Prostate gland (tissue), 2 donors: ENCODE measurements at regions not wholly inside any gene's neighbourhood (a gene's known extent, or its start where the extent isn't known, plus 50 kb on each side); places are given as distances from the start of the nearest gene placed in this dataset.

Experiments
- DNase-seq: peaks from one replicate; pipeline ENCODE4 v3.0.0-alpha.2; 2019; ENCODE audit warnings: low spot score
- H3K27ac ChIP-seq, 2 donors: fragments of 200-600 bp; sonication (generic); 2 replicates each; pipeline ENCODE4 v1.5.1; 2017 to 2019
- H3K27me3 ChIP-seq: fragments of 200-600 bp; sonication (generic); replicated peaks from 2 replicates; pipeline ENCODE4 v1.5.1; 2019; ENCODE audit not compliant: insufficient read depth
- H3K36me3 ChIP-seq, 2 donors: fragments of 200-600 bp; sonication (generic); 1 replicate in 1 of 2; 2 replicates in 1 of 2; pipeline versions ENCODE4 v1.5.1 to v1.8.1; 2017 to 2019
- H3K4me1 ChIP-seq: fragments of 200-600 bp; sonication (generic); replicated peaks from 2 replicates; pipeline ENCODE4 v1.5.1; 2019
- H3K4me3 ChIP-seq, 2 donors: fragments of 200-600 bp; sonication (generic); 2 replicates each; pipeline ENCODE4 v1.5.1; 2017 to 2019
- H3K9me3 ChIP-seq: fragments of 200-600 bp; sonication (generic); 2 replicates; pipeline ENCODE4 v1.5.1; 2017
- POLR2A ChIP-seq: fragments of 450-650 bp; IDR thresholded peaks from one replicate; pipeline ENCODE4 v1.6.1; 2016; ENCODE audit warnings: antibody characterized with exemption, mild to moderate bottlenecking
- POLR2AphosphoS5 ChIP-seq: sonication (generic); formaldehyde crosslinking; IDR thresholded peaks from one replicate; pipeline ENCODE4 v1.6.1; 2017; ENCODE audit warnings: antibody characterized with exemption
- WGBS: methylation state at CpG from one replicate; pipeline ENCODE4 v1.1.5; 2018; 5-methylcytosine and 5-hydroxymethylcytosine counted together
- intact Hi-C: fragments of 100-400 bp; cut with DNase I; formaldehyde crosslinking; loops from one replicate; pipeline ENCODE4 v1.14.2; 2022
- TF ChIP-seq, protein P1 (sequence below), 4 experiments: fragments of 200-600 bp in 2 of 4; fragments of 450-650 bp in 2 of 4; sonication (generic) in 2 of 4; IDR thresholded peaks; 1 replicate in 3 of 4; 2 replicates in 1 of 4; pipeline ENCODE4 v1.5.1; 2016 to 2019; ENCODE audit warnings: antibody characterized with exemption in 4 of 4, mild to moderate bottlenecking in 2 of 4, moderate library complexity in 2 of 4

DNA sequence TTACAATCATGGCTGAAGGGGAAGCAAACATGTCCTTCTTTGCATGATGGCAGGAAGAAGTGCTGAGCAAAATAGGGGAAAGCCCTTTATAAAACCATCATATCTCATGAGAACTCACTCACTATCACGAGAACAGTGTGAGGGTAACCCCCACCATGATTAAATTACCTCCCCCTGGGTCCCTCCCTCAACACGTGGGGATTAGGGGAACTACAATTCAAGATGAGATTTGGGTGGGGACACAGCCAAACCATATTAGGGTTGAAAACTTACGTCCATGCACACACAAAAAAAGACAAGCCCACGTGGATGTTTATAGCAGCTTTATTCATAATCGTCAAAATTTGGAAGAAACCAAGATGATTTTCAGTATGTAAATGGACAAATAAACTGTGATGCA is 72.3 kb downstream of the RPL22L1 start:
- TF ChIP-seq POLR2A (no peak), POLR2AphosphoS5 (no peak)
- TF ChIP-seq, protein P1, sequence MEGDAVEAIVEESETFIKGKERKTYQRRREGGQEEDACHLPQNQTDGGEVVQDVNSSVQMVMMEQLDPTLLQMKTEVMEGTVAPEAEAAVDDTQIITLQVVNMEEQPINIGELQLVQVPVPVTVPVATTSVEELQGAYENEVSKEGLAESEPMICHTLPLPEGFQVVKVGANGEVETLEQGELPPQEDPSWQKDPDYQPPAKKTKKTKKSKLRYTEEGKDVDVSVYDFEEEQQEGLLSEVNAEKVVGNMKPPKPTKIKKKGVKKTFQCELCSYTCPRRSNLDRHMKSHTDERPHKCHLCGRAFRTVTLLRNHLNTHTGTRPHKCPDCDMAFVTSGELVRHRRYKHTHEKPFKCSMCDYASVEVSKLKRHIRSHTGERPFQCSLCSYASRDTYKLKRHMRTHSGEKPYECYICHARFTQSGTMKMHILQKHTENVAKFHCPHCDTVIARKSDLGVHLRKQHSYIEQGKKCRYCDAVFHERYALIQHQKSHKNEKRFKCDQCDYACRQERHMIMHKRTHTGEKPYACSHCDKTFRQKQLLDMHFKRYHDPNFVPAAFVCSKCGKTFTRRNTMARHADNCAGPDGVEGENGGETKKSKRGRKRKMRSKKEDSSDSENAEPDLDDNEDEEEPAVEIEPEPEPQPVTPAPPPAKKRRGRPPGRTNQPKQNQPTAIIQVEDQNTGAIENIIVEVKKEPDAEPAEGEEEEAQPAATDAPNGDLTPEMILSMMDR (IDR thresholded peaks at IDR 0.05): no peak
- WGBS: 84% methylated on average over 5 of the region's 5 CpGs
- no peak for DNase-seq
- Histone ChIP-seq H3K4me1 (no peaks in the 10 kb centered on the region), H3K27me3 (no peaks in the 10 kb centered on the region), H3K36me3 (no peaks in the 10 kb centered on the region), H3K27ac (no peak overlapping the region), H3K4me3 (no peak overlapping the region), H3K9me3 (no peaks in the 10 kb centered on the region)
- intact Hi-C loops: no loop called here

DNA sequence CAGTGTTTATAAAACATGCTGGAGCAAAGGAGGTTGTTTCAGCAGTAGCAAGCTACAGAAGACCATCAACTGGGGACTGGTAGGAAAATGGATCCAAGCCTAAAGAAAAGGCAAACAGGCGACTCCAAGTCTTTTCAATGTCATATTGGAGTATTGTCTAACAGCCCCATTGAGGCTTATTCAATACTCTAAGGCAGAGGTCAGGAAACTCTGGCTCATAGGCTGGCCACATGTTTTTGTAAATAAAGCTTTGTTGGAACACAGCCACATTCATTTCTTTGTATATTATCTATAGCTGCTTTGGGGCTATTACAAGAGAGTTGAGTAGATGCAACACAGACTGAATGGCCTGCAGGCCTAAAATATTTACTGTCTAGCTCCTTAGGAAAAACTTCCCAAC is 77.5 kb downstream of the RPL22L1 start:
- no peak for DNase-seq
- Histone ChIP-seq H3K27ac (no peak overlapping the region), H3K36me3 (no peaks in the 10 kb centered on the region), H3K9me3 (no peaks in the 10 kb centered on the region), H3K27me3 (no peaks in the 10 kb centered on the region), H3K4me1 (no peaks in the 10 kb centered on the region), H3K4me3 (no peak overlapping the region)
- TF ChIP-seq POLR2A (no peak), POLR2AphosphoS5 (no peak)
- TF ChIP-seq, protein P1 (IDR thresholded peaks at IDR 0.05): no peak
- intact Hi-C loops: no loop called here
- WGBS: 93% methylated on average over 1 of the region's 1 CpG

DNA sequence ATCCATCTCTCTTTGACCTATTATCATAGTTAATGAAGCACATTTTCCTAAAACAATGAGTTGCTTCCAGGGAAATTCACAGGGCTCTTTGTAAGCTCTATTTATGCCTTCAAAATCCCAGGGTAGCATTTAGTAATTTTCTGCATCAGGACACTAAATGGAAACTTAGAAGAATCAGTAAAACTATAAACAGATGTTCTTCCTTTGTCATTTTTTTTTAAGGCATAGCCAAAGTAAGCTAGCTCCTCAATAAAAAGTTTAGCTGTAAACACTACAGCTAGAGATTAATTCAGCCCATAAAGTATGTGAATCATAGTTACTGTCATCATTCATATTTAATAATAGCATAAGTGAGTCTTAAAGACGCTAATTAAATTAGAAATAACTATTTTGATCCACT is 79.3 kb downstream of the RPL22L1 start:
- 48% methylated on average over 1 of the region's 1 CpG for WGBS
- H3K27me3 ChIP-seq: no peaks in the 10 kb centered on the region
- DNase-seq: no peak
- no peaks in the 10 kb centered on the region for H3K36me3 ChIP-seq
- TF ChIP-seq, protein P1 (IDR thresholded peaks at IDR 0.05): no peak
- no peak for TF ChIP-seq POLR2AphosphoS5
- TF ChIP-seq POLR2A: no peak
- no peaks in the 10 kb centered on the region for H3K9me3 ChIP-seq
- H3K4me1 ChIP-seq: no peaks in the 10 kb centered on the region
- intact Hi-C loops: no loop called here
- H3K27ac ChIP-seq: no peak overlapping the region
- no peak overlapping the region for H3K4me3 ChIP-seq

DNA sequence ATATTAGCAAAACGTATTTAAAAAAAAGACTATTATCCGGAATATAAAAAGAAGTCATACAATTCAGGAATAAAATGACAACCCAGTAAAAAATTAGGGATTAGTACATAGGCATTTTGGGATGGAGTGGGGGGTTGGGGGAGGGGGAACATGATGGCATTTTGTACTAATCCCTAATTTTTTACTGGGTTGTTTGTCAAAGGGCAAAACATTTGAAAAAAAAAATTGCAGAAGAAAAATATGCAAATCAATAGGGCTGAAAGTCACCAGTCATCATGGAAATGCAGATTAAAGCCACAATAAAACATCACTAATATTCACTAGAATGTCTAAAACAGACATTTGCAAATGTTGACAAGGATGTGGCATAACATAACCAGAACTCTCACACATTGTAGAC is 82.5 kb downstream of the RPL22L1 start:
- no peak overlapping the region for H3K27ac ChIP-seq
- DNase-seq: no peak
- intact Hi-C loops: no loop called here
- no peaks in the 10 kb centered on the region for H3K27me3 ChIP-seq
- no peaks in the 10 kb centered on the region for H3K9me3 ChIP-seq
- no peaks in the 10 kb centered on the region for H3K4me1 ChIP-seq
- H3K4me3 ChIP-seq: no peak overlapping the region
- no peaks in the 10 kb centered on the region for H3K36me3 ChIP-seq
- 94% methylated on average over 2 of the region's 2 CpGs for WGBS
- TF ChIP-seq, protein P1 (IDR thresholded peaks at IDR 0.05): no peak
- TF ChIP-seq POLR2AphosphoS5 (no peak), POLR2A (no peak)

DNA sequence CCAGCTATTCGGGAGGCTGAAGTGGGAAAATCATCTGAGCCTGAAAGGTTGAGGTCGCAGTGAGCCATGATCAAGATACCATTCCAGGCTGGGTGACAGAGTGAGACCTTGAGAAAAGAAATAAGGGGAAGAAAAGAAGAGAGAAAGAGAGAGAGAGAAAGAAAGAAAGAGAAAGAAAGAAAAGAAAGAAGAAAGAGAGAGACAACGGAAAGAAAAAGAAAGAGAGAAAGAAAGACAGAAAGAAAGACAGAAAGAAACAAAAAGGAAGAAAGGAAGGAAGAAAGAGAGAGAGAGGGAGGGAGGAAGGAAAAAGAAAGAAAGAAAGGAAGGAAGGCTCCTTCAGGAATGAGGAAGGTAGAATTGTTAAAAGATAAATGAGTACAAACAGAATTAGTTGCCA is 84.5 kb downstream of the RPL22L1 start:
- 94% methylated on average over 3 of the region's 3 CpGs for WGBS
- H3K4me1 ChIP-seq: no peaks in the 10 kb centered on the region
- no peak for DNase-seq
- H3K9me3 ChIP-seq: no peaks in the 10 kb centered on the region
- H3K36me3 ChIP-seq: no peaks in the 10 kb centered on the region
- H3K27ac ChIP-seq: no peak overlapping the region
- no peak overlapping the region for H3K4me3 ChIP-seq
- TF ChIP-seq POLR2AphosphoS5 (no peak), POLR2A (no peak)
- TF ChIP-seq, protein P1 (IDR thresholded peaks at IDR 0.05): no peak
- no peaks in the 10 kb centered on the region for H3K27me3 ChIP-seq
- intact Hi-C loops: no loop called here
